ENCODE measurements at regions not wholly inside any gene's neighbourhood (a gene's known extent, or its start where the extent isn't known, plus 50 kb on each side); places are given as distances from the start of the nearest gene placed in this dataset.
"Not testable (repeated sequence)": the region's sequence is repeated elsewhere in the genome, so short reads cannot be mapped to it uniquely, and the experiment has no call there.

GRCh38 chr1:105138458-105138893, 1388.8 kb downstream of the AMY1C start:
- no peaks in the 10 kb centered on the region for H3K4me1 ChIP-seq (ENCODE audit: insufficient read depth)
- 58% methylated on average over 8 of the region's 8 CpGs for WGBS
- DNase-seq (ENCODE audit: extremely low spot score): peak; percentile 2
- no peak overlapping the region for H3K27ac ChIP-seq (ENCODE audit: low read depth)
- no peak overlapping the region for H3K4me3 ChIP-seq (ENCODE audit: low read depth, low read length)
- H3K36me3 ChIP-seq (ENCODE audit: insufficient read depth): no peaks in the 10 kb centered on the region

DNA sequence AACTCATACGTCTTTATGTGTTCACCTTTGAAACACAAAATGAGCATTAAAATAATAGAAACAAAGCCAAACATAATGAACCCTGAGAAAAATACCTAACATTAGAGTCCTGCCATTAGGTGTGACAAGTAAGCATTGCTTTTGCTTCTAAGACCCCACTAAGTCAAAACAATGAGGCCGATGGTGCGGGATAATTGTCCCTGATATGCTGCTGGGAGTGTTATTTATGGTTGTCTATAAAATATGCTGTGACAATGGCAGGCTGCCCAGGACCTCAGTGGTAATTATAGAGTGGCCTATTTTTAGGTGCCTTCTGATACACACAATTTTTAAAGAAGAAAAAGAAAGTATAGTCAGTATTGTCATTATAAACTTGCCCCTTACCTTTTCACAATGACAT, 1423.1 kb downstream of the AMY1C start:
- no peaks in the 10 kb centered on the region for H3K4me1 ChIP-seq (ENCODE audit: insufficient read depth)
- H3K4me3 ChIP-seq (ENCODE audit: low read depth, low read length): no peak overlapping the region
- no peak for DNase-seq (ENCODE audit: extremely low spot score)
- 47% methylated on average over 3 of the region's 3 CpGs for WGBS
- no peak overlapping the region for H3K27ac ChIP-seq (ENCODE audit: low read depth)
- no peaks in the 10 kb centered on the region for H3K36me3 ChIP-seq (ENCODE audit: insufficient read depth)

DNA sequence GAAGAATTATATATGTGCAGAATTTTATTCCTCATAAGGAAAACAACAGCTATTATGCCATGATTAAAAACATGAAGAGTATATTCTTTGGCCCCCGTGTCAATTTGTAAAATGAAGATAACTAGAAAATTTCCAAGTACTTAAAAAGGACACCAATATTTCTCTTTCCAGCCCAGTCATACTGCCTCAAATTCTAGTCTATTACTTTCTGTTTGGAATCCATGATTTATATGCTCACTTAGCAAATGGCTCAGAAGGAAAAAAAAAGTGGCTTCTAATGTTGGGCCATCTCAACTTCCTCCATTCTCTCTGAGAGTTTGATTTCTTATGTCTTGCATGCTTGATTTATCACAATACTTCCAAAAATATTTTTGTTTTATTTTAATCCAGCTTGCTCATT, 1431.1 kb downstream of the AMY1C start:
- no peak overlapping the region for H3K27ac ChIP-seq (ENCODE audit: low read depth)
- H3K4me3 ChIP-seq (ENCODE audit: low read depth, low read length): no peak overlapping the region
- no peaks in the 10 kb centered on the region for H3K4me1 ChIP-seq (ENCODE audit: insufficient read depth)
- no peaks in the 10 kb centered on the region for H3K36me3 ChIP-seq (ENCODE audit: insufficient read depth)
- 84% methylated on average over 1 of the region's 1 CpG for WGBS
- no peak for DNase-seq (ENCODE audit: extremely low spot score)

GRCh38 chr1:105204836-105205371, 1455.2 kb downstream of the AMY1C start:
- 89% methylated on average over 5 of the region's 5 CpGs for WGBS
- Histone ChIP-seq H3K27ac (ENCODE audit: low read depth) (no peak overlapping the region), H3K4me3 (ENCODE audit: low read depth, low read length) (no peak overlapping the region), H3K4me1 (ENCODE audit: insufficient read depth) (no peaks in the 10 kb centered on the region), H3K36me3 (ENCODE audit: insufficient read depth) (no peaks in the 10 kb centered on the region)
- no peak for DNase-seq (ENCODE audit: extremely low spot score)

GRCh38 chr1:105208581-105208980, 1458.9 kb downstream of the AMY1C start:
- H3K27ac ChIP-seq (ENCODE audit: low read depth): no peak overlapping the region
- WGBS: 95% methylated on average over 3 of the region's 3 CpGs
- H3K36me3 ChIP-seq (ENCODE audit: insufficient read depth): no peaks in the 10 kb centered on the region
- DNase-seq (ENCODE audit: extremely low spot score): no peak
- no peak overlapping the region for H3K4me3 ChIP-seq (ENCODE audit: low read depth, low read length)
- no peaks in the 10 kb centered on the region for H3K4me1 ChIP-seq (ENCODE audit: insufficient read depth)

DNA sequence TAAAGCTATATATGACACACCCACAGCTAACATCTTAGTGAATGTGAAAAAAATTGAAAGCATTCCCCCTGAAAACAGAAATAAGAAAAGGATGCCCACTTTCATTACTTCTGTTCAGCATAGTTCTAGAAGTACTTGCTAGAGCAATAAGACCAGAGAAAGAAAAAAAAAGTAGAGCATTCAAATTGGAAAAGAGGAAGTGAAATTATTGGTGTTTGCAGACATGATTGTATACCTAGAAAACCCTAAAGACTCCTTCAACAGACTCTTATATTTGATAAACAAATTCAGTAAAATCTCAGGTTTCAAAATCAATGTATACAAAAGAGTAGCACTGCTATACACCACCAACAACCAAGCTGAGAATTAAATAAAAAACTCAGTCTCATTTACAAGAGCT, 1461.0 kb downstream of the AMY1C start:
- DNase-seq (ENCODE audit: extremely low spot score): no peak
- no peaks in the 10 kb centered on the region for H3K36me3 ChIP-seq (ENCODE audit: insufficient read depth)
- no peak overlapping the region for H3K4me3 ChIP-seq (ENCODE audit: low read depth, low read length)
- no peak overlapping the region for H3K27ac ChIP-seq (ENCODE audit: low read depth)
- H3K4me1 ChIP-seq (ENCODE audit: insufficient read depth): no peaks in the 10 kb centered on the region

DNA sequence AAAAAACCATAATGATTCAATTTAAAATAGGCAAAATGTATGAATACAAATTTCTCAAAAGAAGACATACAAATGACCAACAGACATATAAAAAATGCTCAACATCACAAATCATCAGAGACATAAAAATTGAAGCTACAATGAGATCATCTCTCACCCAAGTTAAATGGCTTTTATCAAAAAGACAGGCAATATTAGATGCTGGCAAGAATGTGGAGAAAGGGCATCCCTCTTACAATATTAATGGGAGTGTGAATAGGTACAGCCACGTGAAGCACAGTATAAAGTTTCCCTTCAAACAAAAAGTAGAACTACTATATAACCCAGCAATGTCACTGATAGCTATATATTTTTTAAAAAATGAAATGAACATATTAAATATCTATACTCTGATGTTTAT, 1481.7 kb downstream of the AMY1C start:
- H3K4me1 ChIP-seq (ENCODE audit: insufficient read depth): no peaks in the 10 kb centered on the region
- H3K4me3 ChIP-seq (ENCODE audit: low read depth, low read length): no peak overlapping the region
- WGBS: 44% methylated on average over 1 of the region's 1 CpG
- no peak overlapping the region for H3K27ac ChIP-seq (ENCODE audit: low read depth)
- no peaks in the 10 kb centered on the region for H3K36me3 ChIP-seq (ENCODE audit: insufficient read depth)
- DNase-seq (ENCODE audit: extremely low spot score): no peak

DNA sequence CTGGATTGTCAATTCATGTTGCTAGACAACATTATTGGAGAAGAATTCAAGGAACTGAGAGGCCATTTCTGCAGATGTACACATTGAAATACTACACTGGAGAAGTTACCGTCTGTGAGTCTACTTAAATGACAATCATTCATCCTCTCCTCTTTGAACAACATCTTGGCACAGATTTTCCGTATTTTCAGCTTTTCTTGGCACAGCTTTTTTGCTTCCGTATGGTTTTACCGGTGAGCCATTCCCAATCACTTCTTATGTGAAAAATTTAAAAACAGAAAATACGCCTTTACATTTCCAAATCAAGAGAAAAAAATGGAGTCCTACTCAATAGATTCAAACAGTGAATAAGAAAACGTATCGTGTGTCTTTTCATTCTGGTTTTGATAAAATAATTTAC, 1493.7 kb downstream of the AMY1C start:
- Histone ChIP-seq H3K4me1 (ENCODE audit: insufficient read depth) (no peaks in the 10 kb centered on the region), H3K27ac (ENCODE audit: low read depth) (no peak overlapping the region), H3K36me3 (ENCODE audit: insufficient read depth) (no peaks in the 10 kb centered on the region), H3K4me3 (ENCODE audit: low read depth, low read length) (no peak overlapping the region)
- WGBS: 68% methylated on average over 7 of the region's 7 CpGs
- DNase-seq (ENCODE audit: extremely low spot score): no peak

DNA sequence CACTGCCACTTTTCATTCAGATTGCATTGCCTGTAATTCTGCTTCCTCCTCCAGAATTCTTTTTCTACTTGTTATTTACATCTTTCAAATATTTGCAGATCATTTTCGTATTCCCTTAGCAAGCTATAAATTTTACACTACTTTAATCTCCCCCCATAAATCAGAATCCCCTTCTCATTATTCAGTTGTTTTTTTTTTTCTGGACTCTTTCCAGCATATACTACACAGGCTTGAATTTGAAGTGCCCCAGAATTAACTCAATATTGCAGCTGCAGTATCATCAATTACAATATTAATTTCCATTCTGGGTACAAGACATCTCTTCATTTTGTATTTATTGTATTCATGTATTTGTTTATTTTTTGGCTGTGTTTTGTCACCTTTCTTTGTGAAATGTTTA, 1494.3 kb downstream of the AMY1C start:
- WGBS: 12% methylated on average over 1 of the region's 1 CpG
- H3K4me3 ChIP-seq (ENCODE audit: low read depth, low read length): no peak overlapping the region
- no peak for DNase-seq (ENCODE audit: extremely low spot score)

DNA sequence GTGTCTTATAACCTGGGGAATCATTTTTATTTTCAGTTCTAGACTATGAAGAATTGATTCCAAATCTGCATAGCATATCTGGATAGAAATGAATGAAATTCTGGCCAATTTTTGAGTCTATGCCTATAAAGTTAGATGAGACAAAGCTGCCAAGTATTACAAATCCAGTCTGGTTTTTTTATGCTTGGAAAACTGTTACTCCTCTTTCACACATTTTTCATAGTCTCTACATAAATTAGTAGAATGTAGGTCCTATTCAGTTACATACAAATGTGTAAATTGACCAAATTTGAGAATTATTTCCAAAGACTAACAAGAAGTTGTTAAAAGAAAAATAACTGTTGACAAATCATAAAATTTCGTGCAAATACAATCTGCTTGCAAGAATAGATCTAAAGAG, 1505.2 kb downstream of the AMY1C start:
- DNase-seq (ENCODE audit: extremely low spot score): no peak
- Histone ChIP-seq H3K36me3 (ENCODE audit: insufficient read depth) (no peaks in the 10 kb centered on the region), H3K4me1 (ENCODE audit: insufficient read depth) (no peaks in the 10 kb centered on the region), H3K27ac (ENCODE audit: low read depth) (no peak overlapping the region), H3K4me3 (ENCODE audit: low read depth, low read length) (no peak overlapping the region)
- WGBS: 60% methylated on average over 1 of the region's 1 CpG

More for the DNA sequence above, 1494.3 kb downstream of the AMY1C start:
- Histone ChIP-seq H3K4me1 (ENCODE audit: insufficient read depth) (no peaks in the 10 kb centered on the region), H3K27ac (ENCODE audit: low read depth) (no peak overlapping the region), H3K36me3 (ENCODE audit: insufficient read depth) (no peaks in the 10 kb centered on the region)

- H3K27ac ChIP-seq (ENCODE audit: low read depth): no peak overlapping the region
- H3K36me3 ChIP-seq (ENCODE audit: insufficient read depth): no peaks in the 10 kb centered on the region
- no peak overlapping the region for H3K4me3 ChIP-seq (ENCODE audit: low read depth, low read length)
- no peaks in the 10 kb centered on the region for H3K4me1 ChIP-seq (ENCODE audit: insufficient read depth)
- DNase-seq (ENCODE audit: extremely low spot score): no peak
- WGBS: 76% methylated on average over 7 of the region's 7 CpGs
These were observed 1510.3 kb downstream of the AMY1C start for GRCh38 chr1:105260001-105260400.

DNA sequence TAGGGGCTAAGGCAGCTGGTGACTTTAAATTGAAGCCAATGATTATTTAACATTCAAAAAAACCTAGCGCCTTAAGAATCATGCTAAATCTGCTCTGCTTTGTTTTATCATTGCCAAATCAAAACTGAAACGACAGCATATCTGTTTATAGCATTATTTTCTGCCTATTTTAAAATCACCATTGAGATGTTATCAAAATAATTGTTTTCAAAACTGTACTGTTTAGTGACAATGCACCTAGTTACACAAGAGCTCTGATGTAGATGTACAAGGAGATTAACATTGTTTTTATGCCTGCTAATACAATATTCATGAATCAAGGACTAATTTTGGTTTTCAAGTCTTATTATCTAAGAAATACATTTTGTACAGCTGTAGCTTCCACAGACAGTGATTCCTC, 1521.3 kb downstream of the AMY1C start:
- H3K4me3 ChIP-seq (ENCODE audit: low read depth, low read length): no peak overlapping the region
- no peak overlapping the region for H3K27ac ChIP-seq (ENCODE audit: low read depth)
- H3K4me1 ChIP-seq (ENCODE audit: insufficient read depth): no peaks in the 10 kb centered on the region
- WGBS: 66% methylated on average over 2 of the region's 2 CpGs
- H3K36me3 ChIP-seq (ENCODE audit: insufficient read depth): no peaks in the 10 kb centered on the region
- DNase-seq (ENCODE audit: extremely low spot score): no peak

GRCh38 chr1:105272376-105272775, 1522.7 kb downstream of the AMY1C start:
- 99% methylated on average over 8 of the region's 8 CpGs for WGBS
- not testable (repeated sequence) for DNase-seq (ENCODE audit: extremely low spot score); H3K4me3 ChIP-seq (ENCODE audit: low read depth, low read length); H3K36me3 ChIP-seq (ENCODE audit: insufficient read depth); H3K4me1 ChIP-seq (ENCODE audit: insufficient read depth); H3K27ac ChIP-seq (ENCODE audit: low read depth)

- Histone ChIP-seq H3K4me1 (ENCODE audit: insufficient read depth) (no peaks in the 10 kb centered on the region), H3K36me3 (ENCODE audit: insufficient read depth) (no peaks in the 10 kb centered on the region), H3K4me3 (ENCODE audit: low read depth, low read length) (no peak overlapping the region), H3K27ac (ENCODE audit: low read depth) (no peak overlapping the region)
- WGBS: 88% methylated on average over 2 of the region's 2 CpGs
- no peak for DNase-seq (ENCODE audit: extremely low spot score)
These were observed 1545.1 kb downstream of the AMY1C start for GRCh38 chr1:105294838-105295237.

GRCh38 chr1:105310063-105310462, 1560.4 kb downstream of the AMY1C start:
- no peaks in the 10 kb centered on the region for H3K4me1 ChIP-seq (ENCODE audit: insufficient read depth)
- H3K4me3 ChIP-seq (ENCODE audit: low read depth, low read length): no peak overlapping the region
- H3K27ac ChIP-seq (ENCODE audit: low read depth): no peak overlapping the region
- 19% methylated on average over 1 of the region's 1 CpG for WGBS
- no peak for DNase-seq (ENCODE audit: extremely low spot score)
- no peaks in the 10 kb centered on the region for H3K36me3 ChIP-seq (ENCODE audit: insufficient read depth)

Data from urinary bladder (tissue), 3 donors.